Effector memory CD4-positive, alpha-beta T cell (primary cell): ENCODE measurements at regions not wholly inside any gene's neighbourhood (a gene's known extent, or its start where the extent isn't known, plus 50 kb on each side); places are given as distances from the start of the nearest gene placed in this dataset.

Experiments
- DNase-seq, 3 donors: peaks; one replicate each; pipeline ENCODE4 v3.0.0-alpha.2; 2020
- H3K27ac ChIP-seq: 2 replicates; pipeline ENCODE4 v1.7.0; 2013; ENCODE audit warnings: mild to moderate bottlenecking, low read length, moderate library complexity; ENCODE audit not compliant: insufficient read depth, poor library complexity, severe bottlenecking
- H3K27me3 ChIP-seq: replicated peaks from 2 replicates; pipeline ENCODE4 v1.7.0; 2013; ENCODE audit warnings: mild to moderate bottlenecking, low read length; ENCODE audit not compliant: insufficient read depth, control insufficient read depth, poor library complexity, severe bottlenecking
- H3K36me3 ChIP-seq: 2 replicates; pipeline ENCODE4 v1.7.0; 2013; ENCODE audit warnings: mild to moderate bottlenecking, low read length, moderate library complexity; ENCODE audit not compliant: control insufficient read depth, insufficient read depth
- H3K4me1 ChIP-seq: 2 replicates; pipeline ENCODE4 v1.7.0; 2013; ENCODE audit warnings: low read length, mild to moderate bottlenecking; ENCODE audit not compliant: control insufficient read depth, insufficient read depth, poor library complexity, severe bottlenecking
- H3K4me3 ChIP-seq: 2 replicates; pipeline ENCODE4 v1.7.0; 2013; ENCODE audit warnings: low read length, low read depth, mild to moderate bottlenecking; ENCODE audit not compliant: insufficient read depth, poor library complexity, severe bottlenecking
- H3K9me3 ChIP-seq: 2 replicates; pipeline ENCODE4 v1.7.0; 2013; ENCODE audit warnings: mild to moderate bottlenecking, low read length, moderate library complexity; ENCODE audit not compliant: control insufficient read depth

- no peaks in the 10 kb centered on the region for H3K4me1 ChIP-seq
- H3K4me3 ChIP-seq = no peak overlapping the region
- DNase-seq = no peak
These were observed 138.4 kb upstream of the TWIST2 start for GRCh38 chr2:238709325-238710025.

GRCh38 chr2:238710032-238710735, 137.7 kb upstream of the TWIST2 start:
- H3K27me3 ChIP-seq = peaks cover 3% of the 10 kb centered on the region
- no peak for DNase-seq
- H3K4me1 ChIP-seq = no peaks in the 10 kb centered on the region
- no peak overlapping the region for H3K4me3 ChIP-seq
- no peak overlapping the region for H3K27ac ChIP-seq
- no peaks in the 10 kb centered on the region for H3K9me3 ChIP-seq
- H3K36me3 ChIP-seq = no peaks in the 10 kb centered on the region

More at GRCh38 chr2:238709325-238710025, 138.4 kb upstream of the TWIST2 start:
- Histone ChIP-seq H3K27ac (no peak overlapping the region), H3K36me3 (no peaks in the 10 kb centered on the region), H3K27me3 (peaks cover 3% of the 10 kb centered on the region), H3K9me3 (no peaks in the 10 kb centered on the region)

- Histone ChIP-seq H3K27me3 (peaks cover 3% of the 10 kb centered on the region), H3K27ac (no peak overlapping the region), H3K36me3 (no peaks in the 10 kb centered on the region), H3K9me3 (no peaks in the 10 kb centered on the region), H3K4me1 (no peaks in the 10 kb centered on the region), H3K4me3 (no peak overlapping the region)
- DNase-seq = no peak
These were observed 137.1 kb upstream of the TWIST2 start for GRCh38 chr2:238710787-238711186.

GRCh38 chr2:238711346-238711745, 136.5 kb upstream of the TWIST2 start:
- DNase-seq = no peak
- Histone ChIP-seq H3K36me3 (no peaks in the 10 kb centered on the region), H3K9me3 (no peaks in the 10 kb centered on the region), H3K4me3 (no peak overlapping the region), H3K27ac (no peak overlapping the region), H3K27me3 (peaks cover 3% of the 10 kb centered on the region), H3K4me1 (no peaks in the 10 kb centered on the region)

- no peaks in the 10 kb centered on the region for H3K4me1 ChIP-seq
- no peaks in the 10 kb centered on the region for H3K36me3 ChIP-seq
- DNase-seq = no peak
- H3K27me3 ChIP-seq = peaks cover 3% of the 10 kb centered on the region
- no peaks in the 10 kb centered on the region for H3K9me3 ChIP-seq
- H3K4me3 ChIP-seq = no peak overlapping the region
- H3K27ac ChIP-seq = no peak overlapping the region
These were observed 135.9 kb upstream of the TWIST2 start for GRCh38 chr2:238712011-238712410.

GRCh38 chr2:238713198-238713826, 134.6 kb upstream of the TWIST2 start:
- Histone ChIP-seq H3K27ac (no peak overlapping the region), H3K27me3 (no peaks in the 10 kb centered on the region), H3K9me3 (no peaks in the 10 kb centered on the region), H3K4me3 (no peak overlapping the region), H3K36me3 (no peaks in the 10 kb centered on the region), H3K4me1 (no peaks in the 10 kb centered on the region)
- no peak for DNase-seq

- H3K4me3 ChIP-seq = no peak overlapping the region
- H3K9me3 ChIP-seq = no peaks in the 10 kb centered on the region
- H3K4me1 ChIP-seq = no peaks in the 10 kb centered on the region
- no peaks in the 10 kb centered on the region for H3K36me3 ChIP-seq
- H3K27me3 ChIP-seq = no peaks in the 10 kb centered on the region
- DNase-seq = no peak
- no peak overlapping the region for H3K27ac ChIP-seq
These were observed 133.8 kb upstream of the TWIST2 start for GRCh38 chr2:238714038-238714528.

- Histone ChIP-seq H3K36me3 (no peaks in the 10 kb centered on the region), H3K9me3 (no peaks in the 10 kb centered on the region), H3K4me1 (no peaks in the 10 kb centered on the region), H3K4me3 (no peak overlapping the region), H3K27ac (no peak overlapping the region), H3K27me3 (no peaks in the 10 kb centered on the region)
- DNase-seq = no peak
These were observed 131.7 kb upstream of the TWIST2 start for GRCh38 chr2:238716171-238716570.

GRCh38 chr2:238716585-238716984, 131.3 kb upstream of the TWIST2 start:
- H3K4me3 ChIP-seq = no peak overlapping the region
- no peaks in the 10 kb centered on the region for H3K4me1 ChIP-seq
- H3K27ac ChIP-seq = no peak overlapping the region
- no peaks in the 10 kb centered on the region for H3K9me3 ChIP-seq
- no peaks in the 10 kb centered on the region for H3K27me3 ChIP-seq
- no peak for DNase-seq
- no peaks in the 10 kb centered on the region for H3K36me3 ChIP-seq

GRCh38 chr2:238717084-238717483, 130.8 kb upstream of the TWIST2 start:
- H3K36me3 ChIP-seq = no peaks in the 10 kb centered on the region
- no peaks in the 10 kb centered on the region for H3K4me1 ChIP-seq
- H3K27me3 ChIP-seq = no peaks in the 10 kb centered on the region
- H3K4me3 ChIP-seq = no peak overlapping the region
- no peak for DNase-seq
- H3K9me3 ChIP-seq = no peaks in the 10 kb centered on the region
- no peak overlapping the region for H3K27ac ChIP-seq
